Activated naive CD8-positive, alpha-beta T cell treated with anti-CD3 and anti-CD28 coated beads, Interleukin-2, amount 50 U/mL, for 16 hours (primary cell): ENCODE measurements at regions not wholly inside any gene's neighbourhood (a gene's known extent, or its start where the extent isn't known, plus 50 kb on each side); places are given as distances from the start of the nearest gene placed in this dataset.

Experiments
- DNase-seq: peaks from one replicate; pipeline ENCODE4 v3.0.0-alpha.2; 2020; ENCODE audit warnings: low read depth, low spot score

GRCh38 chr12:126084480-126084879, 1019.2 kb downstream of the AACS start:
- no peak for DNase-seq

DNA sequence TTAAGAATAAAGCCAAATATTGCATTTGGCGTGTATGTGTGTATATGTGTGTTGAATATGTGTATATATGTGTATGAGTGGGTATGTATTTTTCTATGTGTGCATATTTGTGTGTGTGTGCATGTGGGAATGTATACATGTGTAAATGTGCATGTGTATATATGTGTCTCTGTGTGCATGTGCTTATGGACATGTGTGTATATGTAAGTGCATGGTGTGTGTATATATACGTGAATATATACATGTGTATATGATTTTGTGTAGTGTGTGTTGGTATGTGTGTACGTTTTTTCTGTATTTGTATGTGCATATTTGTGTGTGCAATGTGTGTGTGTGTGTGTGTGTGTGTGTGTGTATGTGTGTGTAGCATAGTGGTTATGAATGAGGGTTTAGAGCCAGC, 1021.0 kb downstream of the AACS start:
- no peak for DNase-seq

- no peak for DNase-seq
Observed at GRCh38 chr12:126087692-126088091, 1022.5 kb downstream of the AACS start.

DNA sequence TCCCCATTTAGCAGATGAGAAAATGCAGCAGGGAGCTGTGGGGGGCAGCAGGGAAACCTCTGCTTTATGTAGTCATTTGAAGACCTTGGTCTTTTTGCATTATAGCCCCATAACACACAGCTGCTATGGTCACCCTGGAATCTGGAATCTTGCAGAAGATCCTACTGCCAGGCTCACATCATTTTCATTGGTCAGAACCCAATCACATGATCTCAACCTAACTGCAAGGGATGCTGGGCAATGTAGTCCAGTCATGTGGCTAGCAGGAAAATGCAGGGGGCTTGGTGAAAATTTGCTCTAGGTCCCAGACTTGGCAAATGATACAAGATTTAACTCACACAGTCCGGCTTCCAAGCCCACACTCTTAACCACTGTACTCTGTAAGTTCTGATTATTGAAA, 1028.7 kb downstream of the AACS start:
- no peak for DNase-seq

GRCh38 chr12:126095748-126096510, 1030.7 kb downstream of the AACS start:
- DNase-seq, result no peak

GRCh38 chr12:126106706-126107105, 1041.5 kb downstream of the AACS start:
- no peak for DNase-seq

GRCh38 chr12:126107659-126108058, 1042.4 kb downstream of the AACS start:
- no peak for DNase-seq

DNA sequence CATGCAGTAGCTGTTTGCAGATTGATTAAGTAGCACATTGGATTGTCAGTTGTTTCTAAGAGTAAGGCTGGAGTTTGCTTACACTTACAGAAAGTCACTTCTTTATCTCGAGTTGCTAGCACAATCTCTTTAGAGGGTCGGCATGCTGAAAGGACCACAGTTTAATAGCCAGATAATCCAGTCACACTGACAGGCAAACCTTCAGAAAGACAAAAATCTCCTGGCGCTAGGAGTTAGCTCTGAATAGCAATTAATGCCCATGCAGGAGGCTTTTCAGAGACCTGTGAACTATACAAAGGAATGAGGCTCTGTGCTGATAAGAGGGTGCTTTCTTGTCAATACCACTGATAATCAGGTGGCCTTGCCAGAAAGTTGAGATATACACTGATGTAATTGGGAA, 1043.0 kb downstream of the AACS start:
- DNase-seq, result no peak

DNA sequence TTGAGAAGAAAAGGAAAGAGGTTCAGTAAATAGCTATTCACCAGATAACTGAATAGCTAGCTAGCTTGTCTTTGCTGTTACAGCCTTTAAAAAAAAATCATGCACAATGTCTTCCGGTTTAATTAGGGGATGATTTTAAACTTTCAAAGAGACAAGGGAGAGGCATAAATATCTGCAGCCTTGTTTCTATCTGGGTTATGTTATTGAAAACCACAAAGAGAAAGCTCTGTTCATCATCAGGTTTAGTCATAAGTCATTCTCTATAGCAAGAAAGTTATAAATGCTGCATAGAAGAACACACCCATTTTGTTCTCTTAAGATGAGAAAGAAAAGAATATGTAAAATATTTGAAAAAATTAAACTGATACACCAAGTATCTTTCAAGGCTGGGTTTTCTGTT, 1046.9 kb downstream of the AACS start:
- DNase-seq, result no peak

DNA sequence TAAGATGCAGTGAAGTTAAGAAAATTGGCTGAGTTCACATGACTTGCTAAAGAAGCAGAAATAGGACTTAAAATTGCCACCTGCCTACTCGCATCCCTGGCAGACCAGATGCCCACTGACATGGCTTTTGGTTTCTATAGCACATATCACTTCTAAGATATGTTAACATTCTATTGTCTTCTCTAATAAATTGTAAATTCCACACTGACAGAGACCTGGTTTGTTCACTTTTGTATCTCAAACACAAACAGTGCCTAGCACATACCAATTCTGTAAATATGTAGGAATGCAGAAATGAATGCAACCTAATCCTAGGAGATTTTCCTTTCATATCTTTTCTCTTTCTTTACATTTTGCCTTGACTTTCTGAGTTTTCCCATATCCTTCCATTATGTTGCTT, 1047.6 kb downstream of the AACS start:
- no peak for DNase-seq

DNA sequence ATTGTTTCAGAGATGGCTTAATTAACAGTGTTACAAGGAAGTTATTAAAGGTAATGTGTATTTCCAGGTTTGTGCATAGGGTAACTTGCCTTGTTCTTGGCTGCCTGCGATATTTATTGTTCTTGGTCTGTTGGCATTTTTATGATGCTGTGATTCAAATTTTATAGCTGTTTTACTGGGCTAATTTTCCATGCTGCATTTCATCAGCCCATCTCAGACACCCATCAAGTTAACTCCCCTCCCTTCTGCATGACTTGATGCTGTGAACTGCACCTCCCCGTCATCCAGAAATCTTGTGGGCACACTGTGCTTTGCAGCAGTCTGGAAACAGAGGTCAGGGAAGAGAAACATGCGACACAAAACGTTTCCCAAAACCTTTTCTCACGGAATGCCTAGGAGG, 1049.2 kb downstream of the AACS start:
- DNase-seq, result no peak

DNA sequence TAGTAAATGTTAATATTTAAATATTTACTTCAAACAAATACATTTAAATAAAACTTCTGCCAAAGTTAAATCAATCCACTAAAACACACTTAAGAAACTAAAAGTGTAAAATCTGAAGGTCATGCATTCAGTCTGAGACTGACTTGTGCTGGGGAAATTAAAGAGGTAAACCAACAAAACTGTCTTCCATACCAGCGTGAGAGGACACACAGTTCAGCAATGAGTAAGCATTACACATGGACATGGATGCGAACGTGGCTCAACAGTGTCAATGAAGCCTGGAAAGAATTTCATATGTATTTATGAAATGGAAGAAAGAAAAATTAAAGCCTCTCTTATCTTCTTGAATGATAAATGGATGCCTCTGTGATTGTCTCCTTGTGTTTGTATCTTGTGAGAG, 1052.3 kb downstream of the AACS start:
- DNase-seq, result no peak

GRCh38 chr12:126139355-126139754, 1074.1 kb downstream of the AACS start:
- no peak for DNase-seq

DNA sequence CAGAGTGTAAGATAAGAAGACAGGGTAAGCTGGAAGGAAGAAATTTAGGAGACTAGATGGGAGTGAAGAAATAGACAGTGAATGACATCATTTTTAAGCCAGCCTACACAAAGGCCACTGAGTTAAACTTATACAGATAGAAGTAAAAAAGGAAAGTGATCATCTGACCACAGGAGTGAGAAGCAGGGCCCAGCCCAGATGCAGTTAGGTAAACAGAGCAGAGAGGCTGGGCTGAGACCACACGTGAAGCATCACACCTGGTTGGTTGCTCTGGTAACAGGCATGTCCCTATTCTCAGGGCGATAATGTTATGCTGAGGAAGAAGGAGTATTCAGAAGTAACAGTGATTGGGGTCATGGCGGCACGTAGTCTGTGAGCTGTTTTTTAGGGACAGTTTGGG, 1079.4 kb downstream of the AACS start:
- no peak for DNase-seq

DNA sequence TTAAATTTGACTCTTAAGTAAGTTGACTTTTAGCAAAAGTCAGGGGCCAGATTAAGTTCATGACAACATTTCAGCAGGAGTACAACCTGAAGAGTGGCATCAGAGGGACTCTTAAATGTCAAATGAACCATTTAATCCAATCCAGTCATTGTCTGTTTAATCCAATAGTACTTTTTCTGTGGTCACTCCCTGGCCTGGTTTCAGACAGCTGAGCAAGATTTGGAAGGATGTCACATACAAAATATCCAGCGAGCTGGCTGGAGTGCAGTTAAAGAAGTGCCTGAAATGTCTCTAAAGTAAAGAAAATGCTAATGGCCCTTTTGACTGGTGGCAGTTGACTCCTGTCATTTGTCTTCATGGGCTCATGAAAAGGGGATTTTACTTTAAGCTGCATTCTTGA, 1082.1 kb downstream of the AACS start:
- DNase-seq, result no peak

- no peak for DNase-seq
Observed at GRCh38 chr12:126156806-126157574, 1091.8 kb downstream of the AACS start.

GRCh38 chr12:126157575-126157966, 1092.3 kb downstream of the AACS start:
- no peak for DNase-seq

GRCh38 chr12:126159139-126159538, 1093.9 kb downstream of the AACS start:
- DNase-seq, result no peak

DNA sequence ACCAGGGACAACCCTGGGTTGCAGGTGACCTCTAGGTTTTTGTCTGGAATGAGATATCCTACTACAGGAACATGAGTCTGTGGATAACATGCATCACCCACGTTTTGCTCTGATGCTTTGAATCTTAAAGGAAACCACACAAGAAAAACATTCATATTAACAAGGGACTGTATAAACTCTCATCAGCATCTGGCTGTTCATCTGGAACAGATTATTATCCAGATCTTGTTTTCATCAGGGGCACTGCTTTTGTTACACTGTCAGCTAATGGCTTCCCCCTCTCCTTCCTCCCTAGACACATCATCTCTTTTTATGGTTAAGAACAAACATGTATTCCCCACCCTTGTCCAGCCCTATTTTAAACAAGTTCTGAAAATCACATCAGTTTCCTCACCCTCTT, 1095.7 kb downstream of the AACS start:
- DNase-seq, result no peak

- no peak for DNase-seq
Observed at GRCh38 chr12:126163984-126164383, 1098.7 kb downstream of the AACS start.

DNA sequence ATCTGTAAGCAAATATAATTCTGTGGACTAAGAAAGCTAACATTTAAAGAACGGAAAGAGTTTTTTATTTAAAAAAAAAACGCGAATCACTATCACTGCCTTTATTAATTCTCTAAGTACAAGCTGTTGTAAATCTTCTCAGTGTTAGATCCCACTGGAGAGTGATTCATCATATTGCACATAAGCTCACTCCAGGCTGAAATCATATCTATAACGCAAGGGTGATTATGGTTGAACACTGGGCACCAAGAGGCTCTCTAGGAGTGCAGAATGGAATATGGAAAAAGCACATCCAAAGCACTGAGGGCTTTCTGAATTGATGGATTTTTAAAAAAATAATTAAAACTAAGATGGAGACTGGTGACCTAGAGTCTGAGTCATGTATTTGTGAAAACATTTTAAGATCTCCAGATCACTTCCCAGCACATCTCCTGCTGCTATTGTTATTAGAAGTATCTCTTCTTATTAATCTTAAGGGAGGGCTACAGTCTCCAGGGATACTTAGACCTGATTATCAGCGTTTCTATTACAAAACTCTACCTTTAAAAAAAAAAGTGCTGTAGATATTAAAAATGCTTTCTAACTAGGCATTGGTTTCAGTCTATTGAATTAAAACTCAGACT, 1106.8 kb downstream of the AACS start:
- no peak for DNase-seq

DNA sequence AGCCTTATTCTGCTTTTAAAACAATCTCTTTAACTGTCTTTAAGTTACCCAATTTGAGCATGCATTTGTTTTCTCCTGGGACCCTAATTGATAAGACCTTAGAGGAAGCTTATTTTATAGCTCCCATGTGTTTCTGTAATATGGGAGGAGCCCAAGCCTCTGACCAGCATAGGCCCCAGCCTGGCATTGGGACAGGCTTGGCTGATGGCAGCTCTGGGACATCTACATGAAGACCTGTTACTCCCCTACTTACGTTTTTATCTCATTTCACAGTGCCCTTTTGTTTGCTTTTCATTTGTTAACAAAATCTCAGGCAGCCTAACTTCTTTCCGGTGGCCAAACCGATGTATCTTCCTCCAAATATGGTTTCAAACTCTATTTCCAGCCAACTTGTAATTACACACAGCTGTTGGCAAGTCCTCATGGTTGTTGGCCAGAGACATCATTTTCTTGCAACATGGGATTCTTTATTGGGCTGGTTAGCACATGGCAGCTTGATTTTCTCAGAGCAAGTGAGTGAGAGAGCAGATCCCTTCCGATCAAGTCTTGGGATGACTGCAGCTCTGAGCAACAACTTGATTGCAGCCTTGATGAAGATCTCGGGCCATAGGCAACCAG, 1117.5 kb downstream of the AACS start:
- no peak for DNase-seq
